ENCODE measurements at regions not wholly inside any gene's neighbourhood (a gene's known extent, or its start where the extent isn't known, plus 50 kb on each side); places are given as distances from the start of the nearest gene placed in this dataset.

GRCh38 chr12:86838711-86839110 lies 582.5 kb upstream of the MGAT4C start:
- intact Hi-C loops (cut with micrococcal nuclease): no loop called here
- Histone ChIP-seq H3K36me3 (replicated peaks in 1 of 2; ENCODE audit: control insufficient read depth in 1 of 2, insufficient read depth in 2 of 2, low read length in 2 of 2) (no peaks in the 10 kb centered on the region), H3K79me2 (ENCODE audit: insufficient read depth, low read length) (no peaks in the 10 kb centered on the region), H3K27ac (ENCODE audit: low read depth in 1 of 2, low read length in 2 of 2) (no peak overlapping the region), H3K9ac (ENCODE audit: insufficient read depth, low read length, poor library complexity, severe bottlenecking) (no peak overlapping the region), H3K27me3 (ENCODE audit: control insufficient read depth in 2 of 2, insufficient read depth in 2 of 2, low read length in 2 of 2) (no peaks in the 10 kb centered on the region), H3K9me3 (replicated peaks in 1 of 2; ENCODE audit: control insufficient read depth in 1 of 2, insufficient read depth in 1 of 2, low read length in 2 of 2) (no peaks in the 10 kb centered on the region), H3K4me1 (ENCODE audit: control insufficient read depth in 1 of 2, insufficient read depth in 2 of 2, low read length in 2 of 2) (no peaks in the 10 kb centered on the region), H3K4me2 (replicated peaks; ENCODE audit: extremely low read depth, low read length, poor library complexity, severe bottlenecking) (no peak overlapping the region), H4K20me1 (ENCODE audit: insufficient read depth, low read length) (no peaks in the 10 kb centered on the region), H3K4me3 (replicated peaks in 1 of 3; ENCODE audit: low read depth in 2 of 3, low read length in 3 of 3) (no peak overlapping the region), H2AFZ (ENCODE audit: insufficient read depth, low read depth, low read length, poor library complexity, severe bottlenecking) (no peak overlapping the region)
- Mint-ChIP-seq H3K27ac (no peak overlapping the region), H3K4me1 (no peaks in the 10 kb centered on the region), H3K9me3 (no peaks in the 10 kb centered on the region), H3K36me3 (no peaks in the 10 kb centered on the region), H3K4me3 (no peak overlapping the region), H3K27me3 (ENCODE audit: low read depth in 3 of 3) (no peaks in the 10 kb centered on the region)
- DNase-seq: no peak
- TF ChIP-seq CTCF (IDR thresholded peaks at IDR 0.05): no peak
- 69% methylated on average over 3 of the region's 4 CpGs for WGBS (ENCODE audit: insufficient coverage)

GRCh38 chr12:86838260-86838659 lies 582.1 kb upstream of the MGAT4C start:
- Histone ChIP-seq H3K4me1 (ENCODE audit: control insufficient read depth in 1 of 2, insufficient read depth in 2 of 2, low read length in 2 of 2) (no peaks in the 10 kb centered on the region), H4K20me1 (ENCODE audit: insufficient read depth, low read length) (no peaks in the 10 kb centered on the region), H3K9ac (ENCODE audit: insufficient read depth, low read length, poor library complexity, severe bottlenecking) (no peak overlapping the region), H3K4me2 (replicated peaks; ENCODE audit: extremely low read depth, low read length, poor library complexity, severe bottlenecking) (no peak overlapping the region), H2AFZ (ENCODE audit: insufficient read depth, low read depth, low read length, poor library complexity, severe bottlenecking) (no peak overlapping the region), H3K27me3 (ENCODE audit: control insufficient read depth in 2 of 2, insufficient read depth in 2 of 2, low read length in 2 of 2) (no peaks in the 10 kb centered on the region), H3K4me3 (replicated peaks in 1 of 3; ENCODE audit: low read depth in 2 of 3, low read length in 3 of 3) (no peak overlapping the region), H3K36me3 (replicated peaks in 1 of 2; ENCODE audit: control insufficient read depth in 1 of 2, insufficient read depth in 2 of 2, low read length in 2 of 2) (no peaks in the 10 kb centered on the region), H3K9me3 (replicated peaks in 1 of 2; ENCODE audit: control insufficient read depth in 1 of 2, insufficient read depth in 1 of 2, low read length in 2 of 2) (no peaks in the 10 kb centered on the region), H3K79me2 (ENCODE audit: insufficient read depth, low read length) (no peaks in the 10 kb centered on the region), H3K27ac (ENCODE audit: low read depth in 1 of 2, low read length in 2 of 2) (no peak overlapping the region)
- Mint-ChIP-seq H3K9me3 (no peaks in the 10 kb centered on the region), H3K27ac (no peak overlapping the region), H3K27me3 (ENCODE audit: low read depth in 3 of 3) (no peaks in the 10 kb centered on the region), H3K4me3 (no peak overlapping the region), H3K36me3 (no peaks in the 10 kb centered on the region), H3K4me1 (no peaks in the 10 kb centered on the region)
- intact Hi-C loops (cut with micrococcal nuclease): no loop called here
- no peak for TF ChIP-seq CTCF (IDR thresholded peaks at IDR 0.05)
- WGBS (ENCODE audit: insufficient coverage): no CpG with 5 or more reads among the region's 1 CpG
- DNase-seq: no peak

Measured in CD14-positive monocyte (primary cell).